ENCODE measurements at regions not wholly inside any gene's neighbourhood (a gene's known extent, or its start where the extent isn't known, plus 50 kb on each side); places are given as distances from the start of the nearest gene placed in this dataset.

DNA sequence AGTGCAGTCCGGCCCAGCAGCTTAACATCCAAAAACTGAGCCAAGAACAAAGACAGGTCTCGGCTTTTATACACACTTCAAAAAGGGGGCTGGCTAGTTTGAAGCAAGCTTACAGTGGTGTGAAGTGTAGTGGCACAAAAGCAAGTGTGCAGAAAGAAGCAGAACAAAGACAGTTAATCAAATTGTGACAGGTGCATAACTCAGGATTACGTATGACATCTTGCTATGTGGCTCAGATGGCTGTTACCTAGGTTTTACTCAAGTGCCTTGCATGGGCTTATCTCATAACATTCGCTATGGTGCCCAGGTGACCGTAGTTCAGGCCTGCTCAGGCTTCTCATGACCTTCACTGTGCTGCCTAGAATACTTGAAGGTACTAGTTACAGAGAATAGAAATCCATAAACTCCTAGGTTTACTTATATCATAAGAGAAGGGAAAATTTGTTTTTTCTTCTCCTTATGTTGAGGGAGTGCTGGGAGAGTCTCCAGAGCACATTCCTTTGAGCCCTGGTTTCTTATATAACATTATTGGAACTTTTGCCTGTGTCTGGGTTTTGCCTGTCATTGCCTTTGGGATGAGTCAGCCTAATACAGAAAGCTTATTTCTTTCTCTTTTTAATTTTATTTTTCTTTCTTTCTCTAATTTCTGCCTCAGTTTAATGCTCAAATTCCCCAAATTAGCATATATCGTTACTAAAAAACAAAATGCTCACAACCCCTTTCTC is 1629.1 kb upstream of the PCDH20 start:
- Histone ChIP-seq H3K4me1 (ENCODE audit: control insufficient read depth in 1 of 2, low read depth in 2 of 2) (no peaks in the 10 kb centered on the region), H3K27ac (no peak overlapping the region), H3K36me3 (no peaks in the 10 kb centered on the region), H3K9me3 (no peaks in the 10 kb centered on the region), H3K4me3 (no peak overlapping the region), H3K27me3 (replicated peaks; ENCODE audit: insufficient read depth) (no peaks in the 10 kb centered on the region)
- ATAC-seq (ENCODE audit: insufficient number of reproducible peaks, low FRiP score, low read depth) (no peak), DNase-seq (ENCODE audit: low spot score) (no peak)
- TF ChIP-seq, protein P1, sequence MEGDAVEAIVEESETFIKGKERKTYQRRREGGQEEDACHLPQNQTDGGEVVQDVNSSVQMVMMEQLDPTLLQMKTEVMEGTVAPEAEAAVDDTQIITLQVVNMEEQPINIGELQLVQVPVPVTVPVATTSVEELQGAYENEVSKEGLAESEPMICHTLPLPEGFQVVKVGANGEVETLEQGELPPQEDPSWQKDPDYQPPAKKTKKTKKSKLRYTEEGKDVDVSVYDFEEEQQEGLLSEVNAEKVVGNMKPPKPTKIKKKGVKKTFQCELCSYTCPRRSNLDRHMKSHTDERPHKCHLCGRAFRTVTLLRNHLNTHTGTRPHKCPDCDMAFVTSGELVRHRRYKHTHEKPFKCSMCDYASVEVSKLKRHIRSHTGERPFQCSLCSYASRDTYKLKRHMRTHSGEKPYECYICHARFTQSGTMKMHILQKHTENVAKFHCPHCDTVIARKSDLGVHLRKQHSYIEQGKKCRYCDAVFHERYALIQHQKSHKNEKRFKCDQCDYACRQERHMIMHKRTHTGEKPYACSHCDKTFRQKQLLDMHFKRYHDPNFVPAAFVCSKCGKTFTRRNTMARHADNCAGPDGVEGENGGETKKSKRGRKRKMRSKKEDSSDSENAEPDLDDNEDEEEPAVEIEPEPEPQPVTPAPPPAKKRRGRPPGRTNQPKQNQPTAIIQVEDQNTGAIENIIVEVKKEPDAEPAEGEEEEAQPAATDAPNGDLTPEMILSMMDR (IDR thresholded peaks at IDR 0.05) = no peak

DNA sequence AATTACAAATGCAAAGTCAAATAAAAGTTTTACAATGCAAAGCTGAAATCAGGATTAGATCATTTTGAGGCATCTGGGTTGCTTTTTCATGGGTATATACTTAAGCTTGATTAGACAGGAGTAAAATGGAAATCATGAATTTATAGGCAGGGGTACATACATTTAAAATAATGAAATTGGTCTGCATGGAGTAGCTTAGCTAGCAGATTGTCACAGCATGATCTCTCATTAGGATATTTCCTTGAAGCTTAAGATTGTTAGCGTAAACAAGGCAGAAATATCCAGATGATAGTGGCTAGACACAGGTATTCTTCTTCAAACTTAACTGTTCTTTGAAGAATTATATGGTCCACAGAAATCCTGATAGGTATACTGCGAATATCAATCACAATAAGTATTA is 1627.0 kb upstream of the PCDH20 start:
- TF ChIP-seq, protein P1 (IDR thresholded peaks at IDR 0.05) = no peak
- Histone ChIP-seq H3K4me3 (no peak overlapping the region), H3K4me1 (ENCODE audit: control insufficient read depth in 1 of 2, low read depth in 2 of 2) (no peaks in the 10 kb centered on the region), H3K9me3 (no peaks in the 10 kb centered on the region), H3K27me3 (replicated peaks; ENCODE audit: insufficient read depth) (no peaks in the 10 kb centered on the region), H3K27ac (no peak overlapping the region), H3K36me3 (no peaks in the 10 kb centered on the region)
- no peak for DNase-seq (ENCODE audit: low spot score)
- peak; percentile 46 for ATAC-seq (ENCODE audit: insufficient number of reproducible peaks, low FRiP score, low read depth)

DNA sequence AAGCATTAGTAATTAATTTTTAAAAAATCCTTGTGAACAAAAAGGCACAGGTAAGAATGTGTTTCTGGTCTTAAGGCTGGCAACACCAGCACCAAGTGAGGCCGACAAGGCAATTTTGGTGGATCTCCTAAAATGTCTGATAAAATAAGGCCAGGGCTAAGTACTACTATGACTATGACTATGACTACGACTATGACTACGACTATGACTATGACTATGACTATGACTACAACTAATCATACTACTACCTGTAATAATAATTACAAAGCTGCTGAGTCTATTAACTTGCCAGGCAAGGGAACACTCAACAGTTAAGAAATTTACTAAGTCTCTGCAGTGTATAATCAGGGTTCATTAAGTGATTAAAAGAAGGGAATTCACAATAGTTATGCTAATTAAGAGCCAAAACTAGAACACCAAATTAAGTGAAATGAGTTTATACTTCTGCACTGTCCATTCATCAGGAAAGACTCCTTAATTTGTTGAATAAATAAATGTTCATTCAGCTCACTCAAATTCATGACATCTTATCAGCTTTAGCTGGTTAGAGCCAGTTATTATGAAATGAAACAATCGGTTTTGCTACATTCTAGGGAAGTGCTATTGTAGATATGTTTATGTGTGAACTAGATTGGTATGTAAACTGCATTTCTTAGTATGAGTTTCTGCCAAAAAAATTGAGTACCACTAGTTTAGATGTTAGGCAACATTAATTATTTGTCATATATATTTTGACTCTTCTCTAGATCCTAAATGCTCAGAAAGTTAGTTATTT is 1626.2 kb upstream of the PCDH20 start:
- no peak overlapping the region for H3K4me3 ChIP-seq
- ATAC-seq (ENCODE audit: insufficient number of reproducible peaks, low FRiP score, low read depth) = no peak
- no peaks in the 10 kb centered on the region for H3K9me3 ChIP-seq
- no peaks in the 10 kb centered on the region for H3K27me3 ChIP-seq (replicated peaks; ENCODE audit: insufficient read depth)
- no peak for DNase-seq (ENCODE audit: low spot score)
- H3K36me3 ChIP-seq = no peaks in the 10 kb centered on the region
- TF ChIP-seq, protein P1 (IDR thresholded peaks at IDR 0.05) = no peak
- no peak overlapping the region for H3K27ac ChIP-seq
- H3K4me1 ChIP-seq (ENCODE audit: control insufficient read depth in 1 of 2, low read depth in 2 of 2) = no peaks in the 10 kb centered on the region

DNA sequence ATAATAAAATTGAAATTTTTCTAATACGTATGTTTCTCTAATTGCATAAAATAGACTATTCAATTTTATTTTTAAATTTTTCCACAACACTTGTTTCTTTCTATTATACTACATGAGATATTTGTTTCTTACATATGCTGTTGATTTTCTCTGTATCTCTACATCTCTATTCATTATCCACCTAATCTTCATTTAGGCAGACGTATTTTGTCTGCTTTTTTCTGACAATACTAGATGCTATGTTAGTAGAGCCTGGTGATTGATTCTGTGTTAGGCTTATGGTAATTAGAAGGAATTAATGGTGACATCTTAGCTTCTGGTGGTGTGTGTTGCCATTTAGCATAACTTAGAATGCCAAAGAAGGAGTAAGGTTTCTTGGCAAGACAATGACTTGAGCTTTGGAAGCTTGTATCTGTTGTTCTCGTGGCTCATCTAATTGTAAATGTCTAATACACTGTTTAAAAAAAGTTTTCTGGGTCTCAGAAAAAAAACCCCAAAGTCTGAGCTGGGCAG is 1610.7 kb upstream of the PCDH20 start:
- Histone ChIP-seq H3K27ac (no peak overlapping the region), H3K27me3 (replicated peaks; ENCODE audit: insufficient read depth) (no peaks in the 10 kb centered on the region), H3K4me1 (ENCODE audit: control insufficient read depth in 1 of 2, low read depth in 2 of 2) (no peaks in the 10 kb centered on the region), H3K36me3 (no peaks in the 10 kb centered on the region), H3K9me3 (no peaks in the 10 kb centered on the region), H3K4me3 (no peak overlapping the region)
- ATAC-seq (ENCODE audit: insufficient number of reproducible peaks, low FRiP score, low read depth) = no peak
- TF ChIP-seq, protein P1 (IDR thresholded peaks at IDR 0.05) = no peak
- DNase-seq (ENCODE audit: low spot score) = no peak

DNA sequence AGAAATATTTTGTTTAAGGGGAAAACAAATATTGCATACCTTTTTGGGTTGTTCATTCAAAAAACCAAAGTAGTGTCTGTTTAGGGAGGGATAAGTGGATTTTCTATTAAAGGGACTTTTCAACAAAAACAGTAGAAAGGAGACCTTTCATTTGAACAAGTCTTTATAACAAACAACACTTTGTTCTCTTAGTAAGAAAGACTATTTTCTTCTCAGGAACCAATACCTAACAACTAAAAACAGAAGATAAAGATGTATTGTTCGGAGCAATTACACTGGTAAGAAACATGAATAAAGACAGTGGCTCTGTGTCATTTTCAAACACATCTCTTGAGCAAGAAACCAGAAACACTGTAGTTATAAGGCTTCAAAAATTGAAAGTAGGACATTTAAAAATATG is 1610.1 kb upstream of the PCDH20 start:
- Histone ChIP-seq H3K36me3 (no peaks in the 10 kb centered on the region), H3K9me3 (no peaks in the 10 kb centered on the region), H3K27ac (no peak overlapping the region), H3K4me1 (ENCODE audit: control insufficient read depth in 1 of 2, low read depth in 2 of 2) (no peaks in the 10 kb centered on the region), H3K4me3 (no peak overlapping the region), H3K27me3 (replicated peaks; ENCODE audit: insufficient read depth) (no peaks in the 10 kb centered on the region)
- TF ChIP-seq, protein P1 (IDR thresholded peaks at IDR 0.05) = no peak
- ATAC-seq (ENCODE audit: insufficient number of reproducible peaks, low FRiP score, low read depth) (no peak), DNase-seq (ENCODE audit: low spot score) (no peak)
